ENCODE measurements at regions not wholly inside any gene's neighbourhood (a gene's known extent, or its start where the extent isn't known, plus 50 kb on each side); places are given as distances from the start of the nearest gene placed in this dataset.

DNA sequence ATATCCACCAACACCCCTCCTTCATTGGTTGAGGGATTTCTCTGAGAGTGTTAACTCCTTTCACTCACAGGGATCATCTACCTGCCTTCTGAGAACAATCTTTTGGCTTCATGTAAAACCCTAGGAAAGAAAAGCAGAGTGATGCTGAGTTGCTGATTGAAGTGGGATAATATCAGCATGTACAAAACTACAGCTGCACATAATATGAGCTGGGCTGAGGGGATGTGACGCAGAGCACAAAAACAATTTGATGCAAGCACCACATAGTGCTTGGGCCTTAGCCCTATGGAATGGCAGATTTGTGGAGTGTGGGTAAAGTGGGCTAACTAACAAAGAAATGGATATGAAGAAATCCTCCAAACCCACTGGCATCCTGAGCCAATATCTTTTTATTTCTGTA lies 267.6 kb upstream of the KCNH8 start:
- no peak for DNase-seq

DNA sequence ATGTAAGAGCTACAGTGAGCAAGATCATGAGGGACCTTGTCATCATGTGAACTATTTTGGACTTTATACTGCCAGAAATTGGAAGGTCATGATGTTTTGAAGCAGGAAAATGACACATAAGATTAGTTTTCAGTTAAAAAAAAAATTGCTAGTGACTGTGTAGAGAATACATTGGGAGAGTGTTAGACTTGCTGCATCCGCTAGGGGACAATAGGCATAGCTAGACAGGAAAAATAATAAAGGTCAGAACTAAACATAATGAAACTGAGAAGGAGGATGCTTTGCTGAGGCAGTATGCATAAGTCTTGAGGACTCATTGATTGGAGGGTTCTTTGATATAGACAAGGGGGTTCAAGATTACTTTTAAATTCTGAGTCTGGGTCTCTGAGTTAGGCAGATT lies 275.8 kb upstream of the KCNH8 start:
- DNase-seq = no peak

DNA sequence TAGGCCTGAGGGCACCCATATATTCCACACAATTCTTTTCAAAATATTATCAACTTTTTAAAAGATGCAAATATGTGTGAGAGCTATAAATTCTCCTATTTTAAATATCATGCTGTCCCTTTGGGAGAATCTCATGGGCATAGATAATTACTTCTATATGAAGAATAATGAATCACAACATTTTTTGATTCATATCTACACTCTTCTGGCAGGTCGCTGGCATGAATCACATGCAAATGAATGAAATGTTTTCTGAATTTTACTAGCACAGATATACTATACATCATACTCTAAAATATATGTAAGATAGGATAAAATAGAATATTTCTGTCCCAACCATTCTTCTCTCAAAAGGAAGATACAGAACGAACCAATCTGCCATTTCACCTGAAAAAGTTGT lies 277.7 kb upstream of the KCNH8 start:
- no peak for DNase-seq

DNA sequence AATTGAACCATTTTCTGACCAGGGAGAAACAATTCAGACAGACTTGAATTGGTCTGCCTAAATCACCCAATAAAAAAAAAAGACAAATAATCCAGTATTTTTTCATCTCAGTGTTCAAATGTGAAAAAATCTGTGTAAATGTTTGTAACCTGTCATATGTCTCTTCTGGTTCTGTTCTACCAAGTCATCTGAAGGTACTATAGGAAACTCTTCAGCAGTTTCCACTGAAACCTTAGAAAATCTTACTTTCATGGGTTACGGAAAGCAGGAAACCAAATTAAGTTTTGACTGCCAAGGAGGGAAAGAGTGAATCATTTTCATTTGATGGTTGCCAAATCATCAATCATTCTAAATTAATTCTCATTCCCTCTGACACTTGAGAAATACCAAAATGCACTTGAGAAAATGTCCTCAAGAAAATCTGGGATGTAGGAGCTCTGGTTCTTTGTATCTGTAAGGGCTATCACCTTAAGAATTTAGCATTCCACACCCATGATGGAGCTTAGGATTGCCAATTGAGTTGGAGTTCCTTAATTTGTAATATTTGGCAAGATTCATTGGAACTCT lies 278.2 kb upstream of the KCNH8 start:
- DNase-seq = no peak

DNA sequence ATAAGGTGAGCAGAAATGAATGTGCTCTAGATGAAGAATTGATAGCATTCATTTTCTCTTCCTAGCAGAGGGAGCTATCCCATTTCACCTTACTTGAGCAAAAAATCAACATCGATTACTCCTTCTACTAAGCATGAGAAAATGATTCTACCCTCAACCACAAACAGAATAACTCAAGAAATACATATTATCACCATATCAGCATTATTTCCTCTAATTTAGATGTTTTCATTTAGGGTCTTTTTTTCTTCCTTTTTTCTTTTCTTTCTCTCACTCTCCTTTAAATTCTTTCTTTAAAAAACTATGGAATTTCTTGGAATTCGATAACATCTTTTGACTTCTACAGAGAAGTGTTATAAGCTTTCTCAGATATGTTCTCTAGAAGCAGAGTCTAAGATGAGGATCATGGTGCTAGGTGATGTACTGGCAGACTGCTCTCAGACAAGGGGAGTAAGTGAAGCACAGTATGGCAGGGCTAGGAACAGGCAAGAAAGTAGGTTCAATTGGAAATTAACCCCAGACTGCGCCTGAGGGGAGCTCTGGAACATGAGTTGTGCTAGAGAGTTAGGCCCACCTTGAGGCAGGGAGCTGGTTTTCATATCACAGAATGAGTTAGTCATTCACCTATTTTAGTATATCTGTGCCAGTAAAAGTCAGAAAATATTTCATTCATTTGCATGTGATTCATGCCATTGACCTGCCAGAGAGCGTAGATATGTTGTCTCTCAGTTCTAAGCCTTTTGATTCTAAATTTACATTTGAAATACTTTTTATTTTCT lies 279.2 kb upstream of the KCNH8 start:
- no peak for DNase-seq

DNA sequence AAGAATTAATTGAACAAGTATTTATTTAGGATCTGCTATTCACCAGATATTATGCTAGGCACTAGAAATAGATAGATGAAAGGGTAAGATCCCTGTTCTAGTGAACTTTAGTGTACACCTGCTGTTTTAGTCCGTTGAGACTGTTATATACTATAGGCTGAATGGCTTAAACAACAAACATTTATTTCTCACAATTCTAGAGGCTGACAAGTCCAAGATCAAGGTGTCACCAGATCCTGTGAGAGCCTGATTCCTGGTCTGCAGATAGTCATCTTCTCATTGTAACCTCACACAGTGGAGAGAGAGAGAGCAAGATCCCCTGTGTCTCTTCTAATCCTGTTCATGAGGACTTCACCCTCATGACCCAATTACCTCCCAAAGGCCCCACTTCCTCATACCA lies 281.4 kb upstream of the KCNH8 start:
- DNase-seq = no peak

DNA sequence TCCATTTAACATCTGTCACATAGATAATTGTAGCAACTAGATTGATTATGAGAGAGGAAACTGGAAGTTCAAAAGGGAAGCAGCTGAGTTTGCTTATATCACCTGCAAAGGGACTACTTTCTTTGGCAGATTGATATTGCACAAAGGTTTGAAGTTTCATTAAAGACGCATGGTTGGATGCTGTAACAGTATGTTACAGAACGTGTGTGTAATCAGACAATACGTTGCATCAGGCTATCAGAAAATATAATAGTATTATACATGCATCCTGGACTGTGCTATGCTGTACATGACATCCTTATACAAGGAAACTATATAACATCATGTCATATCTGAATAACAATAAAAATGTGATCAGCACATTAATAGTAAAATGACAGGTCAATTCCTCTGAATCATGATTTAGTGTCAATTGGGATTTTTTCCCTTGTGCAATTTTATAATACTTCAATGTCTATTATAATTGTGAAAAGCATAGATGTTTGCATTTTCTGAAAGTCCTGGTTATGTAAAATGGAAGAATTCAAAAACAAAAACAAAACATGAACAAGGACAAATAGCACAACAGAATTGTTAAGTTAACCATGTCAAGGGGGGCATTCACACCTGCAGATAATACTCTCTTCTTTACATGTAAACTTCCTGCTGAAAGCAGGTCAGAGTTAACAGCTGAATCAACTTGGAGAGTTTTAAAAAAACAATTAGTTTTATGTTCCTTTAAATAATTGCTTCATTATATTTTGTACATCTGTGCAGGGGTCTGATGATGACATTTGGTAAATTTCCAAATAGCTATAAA lies 283.2 kb upstream of the KCNH8 start:
- no peak for DNase-seq

DNA sequence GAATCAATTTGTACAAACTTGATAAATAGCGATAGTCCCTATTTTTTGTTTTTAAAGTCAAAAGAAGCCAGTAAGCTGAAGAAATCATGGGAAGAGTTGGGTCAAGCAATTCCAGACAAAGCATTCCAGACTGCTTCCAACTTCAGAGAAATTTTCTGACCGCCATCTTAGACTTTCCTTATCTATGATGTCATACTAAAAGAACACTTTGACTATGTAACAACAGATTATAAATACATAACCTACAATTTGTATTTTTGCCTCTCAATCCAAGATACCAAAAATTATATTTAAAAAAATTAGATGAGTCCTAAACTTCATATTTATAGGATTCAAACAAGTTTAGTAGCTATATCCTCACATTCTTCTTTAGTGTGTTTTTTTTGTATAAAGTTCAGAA lies 286.2 kb upstream of the KCNH8 start:
- DNase-seq = no peak

DNA sequence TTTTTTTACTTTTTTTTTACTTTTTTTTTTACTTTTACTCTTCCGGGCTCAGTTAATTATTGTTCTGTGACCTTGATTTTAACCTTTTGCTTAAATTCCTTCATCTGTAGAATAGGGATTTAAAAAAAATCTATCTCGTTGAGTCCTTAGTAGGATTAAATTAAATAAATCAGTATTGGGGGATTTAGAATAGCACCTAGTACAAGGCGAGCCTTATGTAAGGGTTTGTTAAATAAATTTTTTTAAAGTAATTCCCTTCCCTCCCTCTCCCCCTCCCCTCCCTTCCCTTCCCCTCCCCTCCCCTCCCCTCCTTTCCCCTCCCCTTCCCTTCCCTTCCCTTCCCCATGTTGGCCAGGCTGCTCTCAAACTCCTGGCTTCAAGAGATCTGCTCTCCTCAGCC lies 287.2 kb upstream of the KCNH8 start:
- no peak for DNase-seq

DNA sequence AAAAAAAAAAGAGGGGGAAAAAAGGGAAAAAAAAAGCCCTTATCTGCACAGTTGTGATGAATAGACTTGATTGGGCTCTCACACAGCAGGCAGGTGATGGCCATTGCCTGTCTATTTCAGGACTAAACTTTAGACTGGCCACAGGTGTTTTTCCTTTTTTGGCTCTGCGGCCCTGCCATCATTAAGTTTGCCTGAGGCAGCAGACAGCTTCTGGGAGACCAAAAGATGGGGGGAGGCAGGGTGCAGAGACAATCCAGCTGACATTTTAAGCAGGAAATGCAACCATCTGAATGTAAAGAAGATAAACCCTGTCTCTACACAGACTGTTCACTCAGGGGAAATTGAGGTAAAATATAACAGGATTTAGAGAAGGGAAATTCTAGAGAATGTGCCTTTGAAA lies 295.0 kb upstream of the KCNH8 start:
- DNase-seq = no peak

DNA sequence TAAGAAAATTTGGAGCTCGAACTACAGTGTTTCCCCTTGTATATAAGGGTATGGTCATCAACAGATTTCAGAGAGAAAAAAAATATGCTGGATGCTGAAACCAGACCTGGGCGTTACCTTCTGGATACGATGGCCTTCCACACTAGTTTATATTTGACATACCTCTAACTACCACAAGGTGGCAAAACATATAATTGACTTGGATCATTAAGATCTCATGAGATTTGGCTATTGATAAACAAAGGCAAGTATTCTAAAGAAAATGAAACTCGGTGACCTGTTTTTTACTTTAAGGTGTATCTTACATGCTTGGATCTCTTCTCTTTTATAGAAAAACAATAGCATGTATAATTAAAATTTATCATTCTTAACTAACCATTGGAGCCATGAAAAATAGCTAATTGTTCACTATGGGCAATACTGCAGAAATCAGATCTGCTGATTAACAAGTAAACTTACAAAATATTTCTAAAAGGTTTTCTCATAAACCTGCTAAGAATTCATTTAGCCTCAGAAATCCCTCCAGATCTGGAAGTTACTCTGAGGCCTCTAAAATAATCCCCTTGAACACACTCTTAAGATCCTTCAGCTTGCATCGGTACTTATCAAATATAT lies 300.6 kb upstream of the KCNH8 start:
- no peak for DNase-seq

DNA sequence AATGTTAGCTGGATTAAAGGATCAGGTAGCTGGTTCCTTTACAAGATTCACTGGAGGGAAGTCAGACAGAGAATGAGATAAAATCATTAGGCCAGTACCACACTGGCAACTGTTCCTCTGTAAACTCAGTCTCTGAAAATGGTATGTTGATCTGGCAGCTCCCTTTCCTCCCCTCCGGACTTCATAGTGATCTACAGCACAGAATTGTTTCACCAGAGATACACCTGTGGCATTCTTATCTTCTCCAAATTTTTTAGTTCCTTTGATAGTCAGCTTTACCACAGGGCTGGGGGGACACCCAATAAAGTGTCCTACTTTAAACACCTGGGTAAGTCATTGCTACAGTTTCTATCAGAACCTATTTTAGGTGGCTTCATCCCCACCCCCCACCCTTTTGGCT lies 304.3 kb upstream of the KCNH8 start:
- no peak for DNase-seq

DNA sequence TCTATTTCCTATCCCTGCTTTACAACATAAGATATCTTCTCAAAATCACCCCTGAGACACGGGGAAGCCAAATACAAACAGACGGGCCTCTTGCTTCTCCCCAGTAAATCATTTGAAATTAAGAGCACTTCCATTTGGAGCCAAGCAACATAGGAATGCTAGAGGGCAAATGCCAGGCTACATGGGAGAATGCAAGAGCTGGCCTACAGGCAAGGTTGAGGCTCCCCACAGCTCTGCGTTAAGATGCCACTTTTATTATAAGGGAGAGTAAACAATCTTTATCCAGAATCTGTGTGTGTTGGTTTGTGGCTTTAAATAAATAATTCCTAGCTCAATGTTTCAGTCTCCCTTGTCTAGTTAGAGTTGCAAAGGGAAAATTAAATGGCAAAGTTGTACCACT lies 305.1 kb upstream of the KCNH8 start:
- DNase-seq = no peak

DNA sequence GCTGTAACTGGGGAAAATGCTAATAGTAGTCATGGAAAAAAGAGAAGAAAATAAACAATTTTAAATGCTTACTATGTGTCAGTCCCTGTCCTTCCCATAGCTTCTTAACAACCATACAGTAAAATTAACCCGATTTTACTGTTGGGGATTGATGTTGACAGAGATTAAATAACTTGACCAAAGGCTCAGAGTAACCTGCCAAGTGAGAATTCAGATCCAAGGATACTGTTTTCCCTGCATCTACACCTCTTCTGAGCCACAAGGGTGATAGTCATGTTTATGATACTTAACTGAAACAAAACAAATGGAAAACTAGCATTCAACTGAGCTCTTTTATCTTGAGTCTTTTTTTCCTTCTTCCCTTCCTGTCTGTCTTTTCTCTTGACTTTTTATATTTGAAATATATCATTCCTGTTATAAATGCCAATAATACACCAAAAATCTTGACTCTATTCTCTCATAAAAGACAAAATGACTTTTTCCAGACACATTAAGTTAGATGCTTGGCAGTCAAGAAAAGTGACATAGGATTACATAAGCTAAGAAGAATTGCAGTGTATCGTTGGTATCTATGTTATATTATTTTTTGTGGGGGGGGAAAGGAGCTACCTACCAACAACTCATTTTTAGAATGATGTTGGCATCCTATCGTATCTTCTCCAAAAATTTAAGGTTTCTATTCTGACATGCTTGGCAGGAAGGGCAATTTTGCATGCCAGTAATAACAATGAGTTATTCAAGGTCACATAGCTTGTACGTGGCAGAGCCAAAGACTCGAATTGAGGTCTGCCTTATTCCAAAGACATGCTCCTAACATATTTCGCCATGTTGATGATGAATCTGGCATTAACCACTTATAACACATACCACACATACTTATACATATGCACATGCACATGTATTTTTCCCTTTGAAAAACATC lies 306.6 kb upstream of the KCNH8 start:
- no peak for DNase-seq

DNA sequence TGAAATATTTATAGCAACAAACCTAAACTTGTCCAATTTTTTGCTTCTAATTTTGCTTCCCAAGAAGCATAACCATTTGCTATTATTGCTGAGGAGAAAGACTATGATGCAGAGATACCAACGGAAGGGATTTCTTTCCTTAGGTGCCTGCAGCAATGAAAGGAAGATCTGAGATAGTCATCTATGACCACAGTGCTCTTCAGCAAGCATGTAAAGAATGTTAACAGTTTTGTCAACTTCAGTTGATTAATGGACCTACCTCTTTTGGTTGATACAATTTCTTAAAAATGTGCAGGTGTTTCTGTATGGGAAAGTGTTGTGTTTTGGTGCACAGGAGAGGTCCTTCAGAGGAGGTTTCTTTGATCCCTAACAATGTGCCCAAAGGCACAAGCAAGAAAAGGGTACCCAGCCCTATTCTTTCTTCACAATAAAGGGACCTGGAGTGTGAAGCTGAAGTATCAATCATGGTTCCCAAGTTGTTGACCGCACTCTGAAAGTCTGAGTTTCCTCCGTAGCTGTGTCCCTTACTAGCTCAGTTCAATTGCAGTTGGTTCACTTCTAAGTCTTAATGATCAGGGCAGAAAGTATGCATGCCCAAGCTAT lies 307.7 kb upstream of the KCNH8 start:
- no peak for DNase-seq

DNA sequence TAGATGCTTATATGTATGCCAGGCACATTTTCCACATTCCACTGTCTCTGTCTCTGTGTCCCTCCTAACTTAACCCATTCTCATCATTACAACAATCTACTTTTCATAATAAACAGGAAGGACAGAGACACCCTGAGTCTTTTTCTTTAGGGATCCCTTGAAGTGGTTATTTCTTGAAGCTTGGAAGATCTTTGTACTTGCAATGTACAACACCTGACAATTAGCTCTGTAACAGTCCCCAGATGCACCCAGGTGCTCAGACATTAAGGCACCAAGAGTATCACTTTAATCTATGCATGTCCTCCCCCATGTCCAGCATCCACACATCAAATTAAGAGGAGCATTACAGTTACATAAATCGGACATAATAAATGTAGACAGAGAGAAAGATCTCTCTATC lies 309.6 kb upstream of the KCNH8 start:
- no peak for DNase-seq

DNA sequence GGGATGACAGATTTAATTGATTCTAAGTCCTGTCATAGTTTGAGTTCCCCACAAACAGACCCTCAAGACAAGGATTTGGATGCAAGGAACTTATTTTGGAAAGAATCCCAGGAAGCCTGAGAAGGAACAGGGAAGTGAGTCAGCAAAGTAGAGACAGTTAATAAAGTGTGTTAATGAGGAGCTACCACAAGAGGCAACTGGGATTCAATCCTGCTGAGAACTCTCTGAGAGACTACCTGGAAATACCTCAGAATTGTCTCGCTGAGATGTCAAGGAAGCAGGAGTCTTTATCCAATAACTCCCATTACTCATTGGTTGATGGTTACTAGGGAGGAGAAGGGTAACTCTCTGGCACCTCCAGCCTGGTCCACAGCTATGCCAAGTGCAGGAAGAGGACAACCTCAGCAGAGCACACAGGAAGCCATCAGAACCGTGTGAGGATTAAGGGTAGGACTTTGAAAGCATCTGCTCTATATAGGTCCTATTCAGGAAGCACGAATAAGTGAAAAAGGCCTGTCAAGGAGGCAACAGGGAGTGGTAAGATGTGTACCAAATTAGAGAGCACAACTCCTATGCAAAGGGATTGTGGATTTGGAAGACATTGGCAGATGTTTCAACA lies 311.1 kb upstream of the KCNH8 start:
- DNase-seq = no peak

DNA sequence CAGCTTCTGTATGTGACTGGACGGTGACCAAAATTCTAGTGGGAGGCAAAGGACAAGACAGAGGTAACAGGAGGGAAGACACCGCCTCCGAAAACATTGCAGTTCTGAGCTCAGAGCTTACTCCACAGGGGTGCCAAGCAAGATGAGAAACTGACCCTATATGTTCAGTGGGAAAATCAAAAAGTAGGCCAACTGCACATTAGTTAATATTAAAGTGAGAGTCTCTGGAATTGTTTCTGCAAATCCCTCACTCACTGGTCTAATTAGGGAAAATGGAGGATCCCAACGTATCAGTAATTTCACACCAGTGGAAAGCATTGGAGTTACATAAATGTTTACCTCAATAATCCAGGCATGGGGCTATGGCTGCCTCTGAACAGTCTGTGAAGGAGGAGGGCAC lies 313.3 kb upstream of the KCNH8 start:
- DNase-seq = no peak

DNA sequence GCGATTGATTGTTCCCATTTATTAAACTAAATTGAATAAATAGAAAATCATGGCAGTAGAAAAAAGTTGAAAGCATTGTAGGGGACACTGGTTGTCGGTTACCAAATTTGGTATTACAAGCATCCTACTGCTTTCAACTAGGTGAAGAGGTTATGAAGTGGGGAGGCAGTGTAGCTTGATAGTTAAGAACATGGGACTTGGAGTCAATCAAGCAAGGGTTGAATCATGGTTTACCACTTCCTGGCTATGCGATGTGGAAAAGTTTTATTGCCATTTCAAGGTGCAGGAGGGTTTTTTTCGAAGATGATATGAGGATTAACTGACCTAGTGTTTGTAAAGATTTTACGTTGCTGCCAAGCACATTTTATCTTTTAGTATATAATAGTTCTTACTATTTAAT lies 318.2 kb upstream of the KCNH8 start:
- DNase-seq = no peak

DNA sequence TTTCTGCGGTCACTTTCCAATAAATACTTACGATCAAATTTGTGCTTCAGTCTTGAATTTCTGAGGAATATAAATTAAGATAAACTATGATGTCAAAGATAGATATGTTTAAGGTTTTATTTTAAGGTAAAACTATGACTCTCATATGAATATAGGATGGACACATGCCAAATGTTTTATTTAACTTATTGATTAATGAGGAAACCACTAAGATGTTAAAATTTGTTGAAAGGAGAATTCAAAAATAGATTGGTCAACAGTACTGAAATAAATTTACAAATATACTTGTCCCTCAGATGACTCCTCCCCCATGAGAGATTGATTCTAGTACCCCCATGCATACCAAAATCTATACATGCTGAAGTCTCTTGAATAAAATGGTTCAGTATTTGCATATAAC lies 319.7 kb upstream of the KCNH8 start:
- DNase-seq = no peak

DNA sequence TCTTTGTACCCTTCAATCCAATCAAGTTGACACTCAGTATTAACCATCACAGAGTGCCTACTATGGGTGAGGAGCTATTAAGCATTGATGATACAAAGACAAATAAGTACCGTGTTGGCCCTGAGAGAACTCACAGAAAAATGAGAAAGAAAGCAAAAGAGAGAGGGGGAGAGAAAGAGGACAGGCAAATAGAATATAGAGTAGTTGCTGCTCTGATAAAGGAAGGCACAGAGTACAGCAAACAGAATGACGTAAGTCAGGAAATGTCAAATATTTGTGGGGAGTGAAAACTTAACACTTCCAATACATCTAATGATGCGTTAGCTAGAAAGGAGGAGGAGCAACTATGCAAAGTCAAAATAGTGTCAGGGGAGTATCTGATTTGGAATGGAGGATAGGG lies 320.6 kb upstream of the KCNH8 start:
- DNase-seq = no peak
